GM21786 (cell line): ENCODE measurements at regions not wholly inside any gene's neighbourhood (a gene's known extent, or its start where the extent isn't known, plus 50 kb on each side); places are given as distances from the start of the nearest gene placed in this dataset.
"Not testable (repeated sequence)": the region's sequence is repeated elsewhere in the genome, so short reads cannot be mapped to it uniquely, and the experiment has no call there.

Experiments
- ATAC-seq: cut with Tn5 transposase; IDR thresholded peaks from one replicate; pipeline ENCODE4 v1.9.1; 2021; ENCODE audit not compliant: unreplicated experiment

DNA sequence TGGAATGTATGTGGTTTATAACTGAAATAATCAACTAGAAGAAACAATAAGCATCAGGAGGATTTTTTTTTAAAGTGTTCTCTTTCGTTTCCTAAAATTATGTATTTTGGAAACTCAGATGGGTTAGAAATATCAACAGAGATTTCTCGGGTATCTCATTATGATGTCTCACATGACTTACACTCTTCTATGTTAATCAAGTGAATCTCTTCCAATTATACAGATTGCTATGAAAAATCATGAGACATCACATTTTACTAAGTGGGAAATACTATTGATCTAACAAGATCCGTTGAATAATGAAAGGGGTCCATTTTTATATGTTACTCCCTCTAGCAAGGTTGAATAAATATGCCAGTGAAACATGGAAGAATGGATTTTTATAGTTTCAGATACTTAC is 54.7 kb upstream of the NRIP1 start:
- ATAC-seq: no peak

DNA sequence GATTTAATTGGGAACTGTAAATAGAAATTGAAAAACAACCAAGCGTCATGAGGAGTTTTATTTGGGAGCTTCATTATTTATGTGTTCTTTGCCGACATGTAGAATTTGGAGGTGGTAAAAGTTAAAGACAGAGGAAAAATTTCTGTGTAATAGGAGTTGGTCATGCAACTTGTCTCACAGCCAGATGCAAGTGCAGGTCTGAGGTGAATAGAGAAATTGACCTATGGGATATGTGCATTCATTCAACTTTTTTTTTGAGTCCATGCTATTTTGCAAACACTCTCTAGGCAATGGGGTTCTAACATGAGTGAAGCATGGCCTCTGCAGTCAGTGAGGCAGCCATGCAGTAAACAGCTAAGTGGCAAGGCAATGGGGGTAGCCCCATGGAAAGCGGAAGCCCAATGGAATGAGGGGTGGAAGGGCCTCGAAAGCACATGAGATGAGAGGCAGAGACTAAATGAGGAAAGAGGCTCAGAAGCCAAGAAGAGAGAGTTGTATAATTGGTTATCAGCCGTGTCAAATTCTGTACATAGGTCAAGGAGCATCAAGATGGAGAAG is 56.4 kb upstream of the NRIP1 start:
- no peak for ATAC-seq

DNA sequence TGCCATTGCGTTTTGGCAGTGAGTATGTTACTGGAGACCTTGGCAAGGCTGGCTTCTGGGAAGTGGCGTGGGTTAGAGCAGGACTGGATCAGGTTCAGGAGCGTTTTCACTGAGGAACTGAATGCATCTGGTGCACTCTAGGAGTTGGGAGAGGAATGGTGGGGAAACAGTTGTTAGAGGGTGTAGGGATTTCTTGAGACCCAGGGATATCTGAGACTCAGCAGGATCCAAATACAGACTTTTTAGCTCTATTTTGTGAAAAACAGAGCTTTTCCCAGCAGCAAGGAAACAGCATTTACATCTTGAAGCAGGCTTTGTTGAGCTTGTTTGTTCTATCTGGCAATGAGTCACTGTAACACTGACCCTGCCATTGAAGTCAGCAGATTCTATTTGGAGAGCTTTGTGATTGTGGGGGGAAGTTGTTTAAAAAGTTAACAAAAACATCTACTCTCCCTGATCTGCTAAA is 56.9 kb upstream of the NRIP1 start:
- no peak for ATAC-seq

DNA sequence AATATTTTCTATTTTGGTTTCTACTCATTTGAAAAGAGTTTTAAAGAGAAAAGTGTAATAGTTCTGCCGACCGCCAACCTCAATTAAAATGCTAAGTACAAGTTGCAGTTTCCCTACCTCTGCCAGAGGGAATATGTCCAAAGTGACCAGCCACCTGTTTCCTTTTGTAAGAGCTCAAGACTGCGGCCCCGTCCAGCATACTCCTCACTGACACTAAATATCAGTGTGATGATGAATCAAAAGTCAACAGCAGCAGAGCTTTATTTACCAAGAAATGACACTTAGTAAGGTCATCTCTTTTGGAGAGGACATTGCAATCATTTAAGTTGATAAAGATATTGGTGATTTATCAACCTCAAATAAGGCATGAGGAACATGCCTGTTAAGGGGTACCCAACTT is 57.4 kb upstream of the NRIP1 start:
- no peak for ATAC-seq

DNA sequence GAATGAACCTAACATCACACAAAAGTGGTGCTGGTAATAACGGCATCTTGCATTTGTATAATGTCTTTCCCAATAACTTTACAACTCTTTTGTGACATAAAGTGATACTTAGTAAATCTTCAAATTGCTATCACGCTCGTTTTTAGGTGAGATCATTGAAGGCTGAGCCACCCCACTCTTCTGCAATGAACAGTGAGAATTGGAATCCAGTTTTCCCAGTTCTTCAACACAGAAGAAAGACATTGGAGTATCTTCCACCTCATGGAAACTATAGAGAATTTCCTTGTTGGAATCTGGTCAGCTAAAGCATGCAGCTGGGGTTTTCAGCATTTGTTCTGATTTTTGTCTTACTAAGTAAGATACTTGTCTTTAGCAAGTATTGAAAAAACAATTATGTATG is 59.9 kb upstream of the NRIP1 start:
- no peak for ATAC-seq

DNA sequence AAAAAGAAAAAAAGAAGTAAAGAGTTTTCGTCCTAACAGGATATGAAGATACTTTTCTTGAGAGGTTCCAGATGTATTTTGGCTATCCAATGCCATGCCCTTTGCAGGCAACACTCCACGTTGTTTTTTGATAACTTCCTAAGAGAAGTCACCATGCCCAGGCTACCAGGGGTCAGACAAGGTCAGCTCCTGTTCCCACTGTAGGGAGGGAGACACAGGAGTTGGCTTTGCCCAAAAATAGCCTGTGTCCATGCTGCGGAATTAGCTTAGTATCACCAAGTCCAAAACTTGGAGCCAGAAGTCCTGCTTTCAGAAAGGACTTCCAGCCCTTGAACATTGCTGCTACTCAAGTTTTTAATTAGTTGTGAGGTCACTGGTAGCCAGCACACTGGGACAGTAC is 62.1 kb upstream of the NRIP1 start:
- ATAC-seq: no peak

DNA sequence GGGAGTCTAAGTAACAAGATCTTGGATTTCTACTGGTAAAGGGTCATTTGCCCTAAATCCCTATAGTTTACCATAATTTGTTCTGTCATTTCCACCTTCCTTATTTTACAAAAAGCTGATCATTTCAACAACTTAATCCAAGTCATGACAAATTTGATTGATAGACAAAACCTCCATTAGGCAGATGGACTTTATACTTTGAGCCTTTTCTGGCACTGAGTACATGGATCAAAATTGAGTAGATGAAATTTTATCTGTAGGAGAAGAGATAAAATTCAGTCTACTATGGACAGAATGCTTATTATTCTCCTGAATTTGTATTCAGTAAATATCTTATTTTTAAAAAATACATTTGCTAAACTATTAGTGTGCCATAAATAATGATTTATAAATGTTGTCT is 62.6 kb upstream of the NRIP1 start:
- no peak for ATAC-seq

DNA sequence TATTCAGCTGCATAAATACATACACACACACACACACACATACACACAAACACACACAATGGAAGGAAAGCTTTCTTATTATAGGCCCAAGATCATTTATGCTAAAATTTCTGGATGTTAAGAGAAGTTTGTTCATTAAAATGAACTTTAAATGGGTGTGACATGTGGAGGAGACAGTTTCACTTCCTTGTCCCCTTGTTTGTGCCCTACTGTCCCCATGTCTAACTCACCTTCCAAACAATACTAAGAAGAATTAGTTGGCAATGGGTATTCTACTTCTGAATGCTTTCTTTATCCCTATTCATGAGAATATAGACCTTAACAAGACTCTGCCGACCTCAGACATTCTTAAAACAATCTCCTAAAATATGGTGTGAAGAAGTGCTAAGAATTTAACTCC is 63.5 kb upstream of the NRIP1 start:
- no peak for ATAC-seq

DNA sequence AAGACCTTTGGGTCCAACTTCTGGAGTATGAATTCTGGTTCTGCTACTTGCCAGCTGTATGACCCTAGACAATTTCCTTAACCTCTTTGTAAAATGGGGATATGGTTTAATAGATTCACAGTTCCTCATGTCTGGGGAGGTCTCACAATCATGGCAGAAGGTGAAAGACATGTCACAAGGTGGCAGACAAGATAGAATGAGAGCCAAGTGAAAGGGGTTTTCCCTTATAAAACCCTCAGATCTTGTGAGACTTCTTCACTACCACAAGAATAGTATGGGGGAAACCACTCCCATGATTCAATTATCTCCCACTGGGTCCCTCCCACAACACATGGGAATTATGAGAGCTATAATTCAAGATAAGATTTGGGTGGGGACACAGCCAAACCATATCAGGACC is 63.9 kb upstream of the NRIP1 start:
- not testable (repeated sequence) for ATAC-seq

DNA sequence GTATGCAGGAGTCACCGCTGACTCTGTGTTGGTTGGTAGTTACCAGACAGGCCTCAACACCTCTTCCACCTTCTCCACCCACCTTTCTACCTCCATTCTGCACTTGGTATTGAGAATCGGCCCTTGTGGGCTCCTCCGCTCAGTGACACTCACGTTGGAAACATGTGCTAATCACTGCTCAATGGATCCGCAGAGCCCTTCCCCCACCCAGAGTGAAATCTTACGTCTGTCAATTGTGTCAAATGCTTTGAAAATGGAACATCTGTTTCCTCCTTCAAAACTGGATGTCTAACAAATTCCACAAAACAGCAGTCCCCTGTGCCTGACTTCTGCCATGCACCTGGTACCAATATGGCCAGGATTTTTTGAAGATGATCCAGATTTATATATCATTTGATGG is 65.5 kb upstream of the NRIP1 start:
- ATAC-seq: no peak

DNA sequence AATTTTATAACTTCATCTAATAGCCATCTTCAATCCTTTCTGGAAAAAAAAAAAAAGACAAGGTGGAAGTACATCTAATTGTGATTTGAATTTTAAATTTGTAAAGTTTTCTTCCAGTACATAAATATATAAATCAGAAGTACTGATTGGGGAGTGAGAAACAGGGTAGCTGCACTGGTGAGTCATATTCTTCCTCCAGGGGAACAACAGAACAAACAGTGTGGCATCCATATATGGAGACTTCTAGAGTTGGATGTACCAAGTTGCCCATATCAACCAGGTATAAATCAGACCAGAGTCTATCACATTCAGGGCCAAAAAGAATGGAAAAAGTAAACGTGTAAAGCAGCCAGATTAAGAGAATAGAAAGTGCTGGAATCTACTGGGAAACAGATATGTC is 66.0 kb upstream of the NRIP1 start:
- ATAC-seq: no peak

DNA sequence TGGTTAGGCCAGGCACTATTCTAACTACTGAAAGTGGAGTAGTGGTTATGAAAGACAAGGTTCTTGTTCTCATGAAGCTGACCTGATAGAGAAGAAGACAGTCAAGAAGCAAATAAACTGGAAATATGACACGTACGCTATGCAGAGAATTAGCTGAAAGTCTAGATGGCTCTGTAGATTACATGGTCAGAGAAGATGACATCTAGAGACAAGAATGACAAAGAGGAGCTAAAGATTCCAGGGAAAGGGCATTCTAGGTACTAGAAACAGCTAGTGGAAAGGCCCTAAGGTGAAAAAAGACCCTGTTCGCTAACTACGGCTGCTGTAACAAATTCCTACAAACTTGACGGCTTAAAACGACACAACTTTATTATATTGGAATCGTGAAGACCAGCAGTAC is 68.0 kb upstream of the NRIP1 start:
- no peak for ATAC-seq

DNA sequence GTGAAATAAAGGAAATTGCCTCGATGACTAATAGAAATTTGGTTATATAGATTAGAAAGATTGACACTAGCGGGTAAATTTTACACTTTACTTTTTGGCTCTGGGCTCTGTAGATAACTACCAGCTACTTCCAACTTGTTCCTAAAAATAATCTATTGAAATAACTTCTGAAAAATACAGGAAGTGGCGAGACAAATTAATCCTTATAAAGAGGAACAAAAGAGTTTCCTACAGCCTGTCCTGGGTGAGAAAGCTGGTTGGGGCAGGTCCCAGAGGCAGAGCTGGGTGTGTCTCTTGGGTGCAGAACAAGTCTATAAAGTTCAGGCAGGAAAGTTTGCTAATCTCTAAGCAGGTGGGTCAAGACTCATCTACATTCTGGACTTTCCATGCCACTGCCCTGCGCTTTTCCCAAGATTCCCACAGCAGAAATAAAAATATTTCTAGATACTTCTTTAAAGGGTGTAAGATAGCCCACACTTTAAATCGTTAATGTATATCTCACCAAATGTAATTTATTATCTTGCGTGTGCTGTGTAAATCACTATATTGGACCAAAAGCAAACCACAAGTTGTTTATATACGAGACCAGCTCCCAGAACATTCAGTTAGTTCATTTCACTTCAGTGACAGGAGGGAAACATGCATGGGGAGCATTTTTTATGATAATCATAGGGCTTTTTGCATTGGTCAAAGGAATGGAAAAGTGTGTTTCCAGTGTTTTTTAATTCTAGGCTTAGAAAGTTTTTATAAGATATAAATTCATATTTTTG is 70.1 kb upstream of the NRIP1 start:
- no peak for ATAC-seq

DNA sequence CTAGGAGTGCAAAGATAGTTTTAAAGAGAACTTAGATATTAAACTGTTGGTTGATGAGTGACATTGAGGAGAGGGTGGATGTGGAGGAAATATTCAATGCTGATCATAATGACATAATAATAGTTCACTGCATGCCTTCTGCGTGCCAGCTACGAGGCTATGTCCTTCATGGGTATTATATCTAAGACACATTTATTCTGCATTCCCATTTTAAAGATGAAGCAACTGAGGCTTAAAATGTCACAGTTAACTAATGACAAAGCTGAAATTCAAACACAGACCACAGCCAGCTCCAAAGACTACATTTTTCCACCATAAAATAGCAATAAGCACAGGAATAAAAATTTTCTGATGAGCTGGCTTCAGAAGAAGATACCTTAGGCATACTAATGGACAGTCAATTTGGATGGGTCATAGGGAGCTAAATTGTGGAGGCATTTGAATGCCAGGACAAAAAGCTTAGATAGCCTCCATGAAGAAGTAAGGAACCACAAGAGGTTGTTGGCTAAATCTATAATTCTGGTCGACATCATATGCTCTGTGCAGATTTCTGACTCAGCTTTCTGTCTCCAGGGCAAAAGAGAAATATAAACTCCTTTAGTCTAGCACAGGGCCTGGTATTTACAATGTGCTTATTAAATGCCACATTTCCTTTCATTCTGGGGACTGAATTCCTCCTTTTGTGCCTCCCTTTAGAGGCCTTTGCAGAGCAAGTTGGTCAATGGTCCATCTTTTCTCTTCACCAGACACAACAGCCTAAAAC is 71.2 kb upstream of the NRIP1 start:
- no peak for ATAC-seq

DNA sequence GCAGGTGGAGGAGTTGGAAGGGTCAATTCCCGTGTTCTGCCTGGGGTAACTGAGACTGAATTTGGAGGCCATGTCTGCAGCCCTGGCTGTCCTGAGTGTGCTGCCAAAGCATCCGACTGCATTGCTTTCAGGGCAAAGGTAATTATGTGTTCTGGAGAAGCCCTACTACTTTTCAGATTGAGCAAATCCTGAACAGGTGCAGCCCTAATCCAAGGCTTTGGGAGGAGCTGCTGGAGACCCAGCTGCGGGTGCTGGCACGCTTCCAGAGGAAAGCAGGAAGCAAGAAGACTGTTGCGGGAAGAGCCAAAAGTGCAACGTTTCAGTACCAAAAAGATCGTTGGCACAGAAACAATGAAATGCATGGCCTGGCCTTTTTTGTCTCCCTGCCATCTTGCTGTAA is 73.7 kb upstream of the NRIP1 start:
- no peak for ATAC-seq

DNA sequence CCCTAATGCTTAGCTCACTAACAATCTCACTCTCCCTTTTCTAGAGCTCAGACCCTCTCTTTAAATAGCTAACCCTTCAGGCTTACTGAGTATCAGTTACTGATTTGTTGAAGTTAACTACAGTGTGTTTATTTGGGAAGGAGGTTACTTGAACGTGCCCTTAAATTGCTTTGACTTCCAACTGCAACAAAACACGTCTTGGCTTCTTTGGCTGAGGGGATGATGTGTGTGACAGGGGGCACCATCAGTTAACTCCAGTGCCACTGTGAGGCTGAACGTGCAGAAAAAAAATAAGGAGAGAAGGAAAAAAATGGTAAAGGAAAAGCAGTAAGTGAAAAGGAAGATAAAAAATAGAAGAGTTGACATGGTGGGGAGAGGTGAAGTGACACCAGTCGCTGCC is 75.1 kb upstream of the NRIP1 start:
- no peak for ATAC-seq

DNA sequence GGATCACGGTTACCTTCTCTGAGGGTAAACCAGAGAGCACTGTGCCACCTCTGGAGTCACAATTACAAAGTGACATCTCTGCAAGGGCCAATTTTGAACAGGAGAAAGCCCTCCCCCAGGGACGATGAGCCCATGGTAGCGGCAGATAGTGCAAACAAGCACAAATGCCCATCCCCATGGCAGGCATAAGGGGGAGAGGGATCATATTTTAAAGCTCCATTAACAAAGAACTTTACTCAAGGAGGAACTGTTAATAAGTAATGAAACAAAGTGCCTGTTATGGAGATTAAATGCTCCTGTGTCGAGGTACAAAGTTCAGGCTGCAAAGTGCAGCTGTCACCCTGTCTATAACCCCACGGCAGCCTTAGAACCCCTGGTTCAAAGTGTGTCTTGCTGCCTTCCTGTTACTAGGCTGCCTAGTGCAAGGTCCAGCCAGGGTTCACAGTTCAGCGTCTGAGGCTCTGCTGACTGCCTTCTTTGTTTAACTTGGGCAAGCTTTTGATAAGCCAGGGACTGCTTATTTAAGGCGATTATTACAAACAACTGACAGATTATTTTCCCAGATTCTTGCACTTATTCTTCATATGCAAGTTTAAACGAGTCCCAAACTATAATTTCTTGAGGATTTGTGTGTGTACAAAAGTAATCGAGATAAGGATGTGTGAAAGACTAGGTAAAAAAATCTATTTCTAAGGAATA is 75.7 kb upstream of the NRIP1 start:
- no peak for ATAC-seq

DNA sequence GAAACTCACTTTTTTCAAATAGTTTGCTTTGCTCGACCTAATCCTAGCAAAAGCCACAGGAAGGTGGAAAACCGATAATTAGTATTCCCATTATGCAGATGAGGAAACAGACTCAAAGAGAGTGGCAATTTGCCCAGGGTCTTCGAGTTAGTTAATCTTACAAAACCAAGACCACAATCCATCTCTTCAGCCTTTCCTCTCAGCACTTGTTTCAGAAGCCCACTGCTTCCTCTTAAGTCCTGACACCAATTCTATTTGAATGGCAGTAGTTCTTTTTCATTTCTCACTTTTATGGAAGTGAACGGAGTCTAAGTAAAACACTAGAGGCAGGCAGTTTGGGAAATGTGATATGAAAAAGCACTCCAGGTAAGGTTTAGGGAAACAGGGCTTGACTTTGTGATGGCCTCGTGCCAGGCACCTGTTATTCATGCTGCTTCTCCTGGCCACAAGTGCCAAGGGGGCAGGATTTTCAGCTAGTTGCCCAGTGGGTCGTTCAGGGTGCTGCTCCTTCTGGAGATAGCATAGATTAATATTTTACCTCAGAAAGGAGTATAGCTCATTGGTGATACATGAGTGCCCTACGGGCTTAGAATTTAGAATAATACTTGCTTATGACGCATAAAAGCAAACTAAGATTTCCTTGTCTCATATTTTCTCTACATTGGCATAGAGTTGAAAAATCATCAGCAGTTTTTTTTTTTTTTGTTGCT is 76.6 kb upstream of the NRIP1 start:
- ATAC-seq: no peak

DNA sequence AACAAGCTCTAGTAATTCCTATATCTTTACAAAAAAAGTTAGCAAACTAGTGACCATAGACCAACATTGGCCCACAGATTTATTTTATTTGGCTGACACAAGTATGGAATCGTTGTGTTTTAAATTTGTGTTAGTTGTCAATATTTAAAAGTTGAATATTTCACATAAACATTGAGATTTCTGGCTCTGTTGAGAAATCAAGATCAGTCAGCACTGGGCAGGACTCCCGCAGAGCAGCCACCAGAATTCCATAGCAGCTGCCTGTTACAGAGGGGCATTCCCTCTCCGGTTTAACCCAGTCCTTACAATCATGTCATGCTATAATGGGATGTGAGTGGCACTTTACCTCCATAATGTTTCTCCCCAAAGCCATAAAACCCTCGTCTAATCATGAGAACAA is 79.2 kb upstream of the NRIP1 start:
- ATAC-seq: no peak

DNA sequence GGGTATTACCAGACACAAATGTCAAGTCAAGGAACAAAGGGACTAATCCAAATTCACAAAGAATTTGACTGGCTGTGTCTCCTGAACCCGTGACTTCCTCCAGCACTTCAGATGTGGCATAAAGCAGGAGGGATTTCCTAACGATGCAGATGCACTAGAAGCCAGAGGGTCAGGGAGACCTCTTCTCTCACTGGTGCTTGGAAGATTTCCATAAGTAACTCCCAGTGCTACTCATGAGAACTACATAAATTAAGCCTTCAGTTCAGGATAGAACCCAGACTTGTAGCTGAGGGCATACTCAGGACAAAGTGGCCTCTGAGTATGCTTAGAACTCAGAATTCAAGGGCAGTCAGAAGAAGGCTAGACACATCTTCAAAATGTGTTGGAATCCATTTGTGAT is 83.6 kb upstream of the NRIP1 start:
- no peak for ATAC-seq

DNA sequence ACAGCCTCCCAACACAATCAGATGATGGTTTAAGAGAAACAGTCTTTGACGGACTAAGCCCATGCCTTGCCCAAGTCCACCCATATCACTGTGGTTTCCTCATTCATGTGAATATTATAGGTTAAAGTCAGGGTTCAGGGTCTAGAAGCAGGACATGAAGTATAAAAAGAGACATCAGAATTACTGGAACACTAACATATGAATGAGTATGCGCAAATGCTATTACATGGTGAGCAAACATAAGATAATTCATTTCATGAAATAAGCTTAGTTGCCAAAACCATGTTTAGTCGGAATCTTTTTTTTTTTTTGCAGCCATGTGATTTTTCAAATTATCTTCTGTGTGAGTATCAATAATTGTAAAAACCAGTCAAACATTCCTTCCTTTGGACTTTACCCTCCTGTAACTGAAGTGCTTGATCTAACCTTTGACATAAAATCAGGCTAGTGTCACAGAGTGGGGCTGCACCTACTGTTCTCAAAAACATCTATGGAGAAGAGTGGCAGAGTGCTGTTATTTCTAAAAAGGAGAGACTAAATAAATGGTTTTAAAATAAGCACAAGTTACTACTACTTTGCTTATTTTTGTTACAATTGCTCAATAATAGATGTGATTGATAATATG is 84.9 kb upstream of the NRIP1 start:
- no peak for ATAC-seq
